Endothelial cell of umbilical vein (primary cell): ENCODE measurements at regions not wholly inside any gene's neighbourhood (a gene's known extent, or its start where the extent isn't known, plus 50 kb on each side); places are given as distances from the start of the nearest gene placed in this dataset.

ENCODE experiments used
- BruUV-seq: library from RNA; stranded (reverse); fragments of 400-500 nt; replicated peaks from 2 replicates; lab custom pipeline; 2021; lab: Mats Ljungman, UMichigan
- CTCF ChIA-PET: fragments of 300-600, 350-600 bp; sonication (Branson Sonifier 250); formaldehyde crosslinking; loops from one replicate; lab custom pipeline; 2021; ENCODE audit warnings: antibody characterized with exemption, inconsistent platforms; lab: Charles Lee
- POLR2A ChIA-PET: fragments of 300-600, 350-600 bp; sonication (Branson Sonifier 250); formaldehyde crosslinking; loops from one replicate; lab custom pipeline; 2021; ENCODE audit warnings: antibody characterized with exemption, inconsistent platforms; lab: Charles Lee
- DNase-seq: peaks from one replicate; pipeline ENCODE4 v3.0.0-alpha.2; 2011; ENCODE audit warnings: low read depth, low spot score
- FAIRE-seq: peaks from 2 replicates; lab custom pipeline; 2011; peaks lifted over from hg19 to GRCh38; lab: Jason Lieb, UNC
- H2AFZ ChIP-seq: 2 replicates; pipeline ENCODE4 v1.6.0; 2012; ENCODE audit warnings: low read depth, low read length, control low read depth, inconsistent platforms
- H3K27ac ChIP-seq: 2 replicates; pipeline ENCODE4 v1.5.1; 2011; ENCODE audit warnings: low read depth, mild to moderate bottlenecking, control low read depth, low read length, moderate library complexity; ENCODE audit not compliant: insufficient read depth
- H3K27me3 ChIP-seq, 2 experiments: 2 replicates each; pipeline versions ENCODE4 v1.6.0 to v1.6.1; 2011; ENCODE audit warnings: low read length in 2 of 2, mixed read lengths in 1 of 2; ENCODE audit not compliant: control insufficient read depth in 2 of 2, insufficient read depth in 2 of 2
- H3K36me3 ChIP-seq, 2 experiments: 2 replicates in 1 of 2; 3 replicates in 1 of 2; pipeline ENCODE4 v1.5.1; 2011; ENCODE audit warnings: low read length in 2 of 2, mild to moderate bottlenecking in 1 of 2, moderate library complexity in 1 of 2; ENCODE audit not compliant: control insufficient read depth in 2 of 2, insufficient read depth in 2 of 2; ENCODE audit errors: extremely low read depth in 1 of 2
- H3K4me1 ChIP-seq: 3 replicates; pipeline ENCODE4 v1.5.1; 2011; ENCODE audit warnings: mild to moderate bottlenecking, low read length; ENCODE audit not compliant: control insufficient read depth, insufficient read depth; ENCODE audit errors: extremely low read depth
- H3K4me2 ChIP-seq: 2 replicates; pipeline ENCODE4 v1.6.1; 2011; ENCODE audit warnings: low read length, control low read depth, mixed read lengths; ENCODE audit not compliant: insufficient read depth
- H3K4me3 ChIP-seq, 3 experiments: fragments of 200-600 bp in 1 of 3; sonication (generic), shearing (Covaris generic) in 1 of 3; replicated peaks in 1 of 3; 2 replicates each; pipeline ENCODE4 v1.5.1; 2011 to 2016; ENCODE audit warnings: control low read depth in 3 of 3, low read length in 3 of 3, mild to moderate bottlenecking in 2 of 3, inconsistent platforms in 1 of 3, low read depth in 1 of 3, moderate library complexity in 1 of 3; ENCODE audit not compliant: insufficient read depth in 1 of 3
- H3K79me2 ChIP-seq: 2 replicates; pipeline ENCODE4 v1.6.0; 2012; ENCODE audit warnings: low read length, inconsistent platforms; ENCODE audit not compliant: control insufficient read depth, insufficient read depth
- H3K9ac ChIP-seq: replicated peaks from 2 replicates; pipeline ENCODE3; 2011; ENCODE audit warnings: low read length, control low read depth; ENCODE audit not compliant: insufficient read depth; ENCODE audit errors: extremely low read depth
- H3K9me1 ChIP-seq: replicated peaks from 3 replicates; pipeline ENCODE4 v1.6.0; 2011; ENCODE audit warnings: mild to moderate bottlenecking, low read length; ENCODE audit not compliant: control insufficient read depth, insufficient read depth; ENCODE audit errors: extremely low read depth
- H3K9me3 ChIP-seq: replicated peaks from 2 replicates; pipeline ENCODE4 v1.5.1; 2012; ENCODE audit warnings: low read length, inconsistent platforms; ENCODE audit not compliant: control insufficient read depth, insufficient read depth
- H4K20me1 ChIP-seq: replicated peaks from 2 replicates; pipeline ENCODE3; 2011; ENCODE audit warnings: mild to moderate bottlenecking, low read length; ENCODE audit not compliant: control insufficient read depth, insufficient read depth; ENCODE audit errors: extremely low read depth
- EZH2 ChIP-seq: IDR thresholded peaks from 2 replicates; pipeline ENCODE4 v1.6.1; 2012; ENCODE audit warnings: borderline replicate concordance, low read depth, mild to moderate bottlenecking, moderate library complexity, low read length, inconsistent platforms; ENCODE audit not compliant: severe bottlenecking
- FOS ChIP-seq: IDR thresholded peaks from 2 replicates; pipeline ENCODE4 v1.6.1; 2011; ENCODE audit warnings: mild to moderate bottlenecking, low read length, moderate library complexity, borderline replicate concordance; ENCODE audit not compliant: insufficient read depth
- GATA2 ChIP-seq: IDR thresholded peaks from 2 replicates; pipeline ENCODE4 v1.7.0; 2011; ENCODE audit warnings: low read depth, mild to moderate bottlenecking, moderate library complexity, mixed read lengths, low read length; ENCODE audit not compliant: insufficient read length, insufficient read depth
- JUN ChIP-seq: IDR thresholded peaks from 2 replicates; pipeline ENCODE4 v1.6.1; 2011; ENCODE audit warnings: borderline replicate concordance, low read depth; ENCODE audit not compliant: insufficient read length, insufficient read depth
- MYC ChIP-seq: IDR thresholded peaks from one replicate; pipeline ENCODE4 v1.6.1; 2011; ENCODE audit warnings: mild to moderate bottlenecking, low read depth, low read length
- POLR2A ChIP-seq: IDR thresholded peaks from 2 replicates; pipeline ENCODE4 v1.6.1; 2012; ENCODE audit warnings: low read depth, mild to moderate bottlenecking, control low read depth, low read length
- POLR2AphosphoS5 ChIP-seq: IDR thresholded peaks from 2 replicates; pipeline ENCODE4 v1.6.1; 2012; ENCODE audit warnings: low read depth, mild to moderate bottlenecking, control low read depth, low read length, moderate library complexity; ENCODE audit not compliant: insufficient read depth
- dilution Hi-C: fragments of 300-500 bp; cut with MboI; formaldehyde crosslinking; loops from one replicate; pipeline ENCODE4 v1.15.0; 2019; ENCODE audit warnings: low sequenced_read_pairs; ENCODE audit not compliant: extremely low pct_ligation_motif_present
- intact Hi-C: fragments of 100-400 bp; cut with micrococcal nuclease; formaldehyde crosslinking; loops from one replicate; pipeline ENCODE4 v1.10.0; 2022
- TF ChIP-seq, protein P1 (sequence below), 2 donors: IDR thresholded peaks; 1 replicate in 1 of 2; 2 replicates in 1 of 2; pipeline ENCODE4 v1.5.1; 2011; ENCODE audit warnings: low read length in 2 of 2, mild to moderate bottlenecking in 2 of 2, moderate library complexity in 2 of 2, control low read depth in 1 of 2, inconsistent platforms in 1 of 2, low read depth in 1 of 2; ENCODE audit not compliant: insufficient read depth in 1 of 2; ENCODE audit errors: extremely low read depth in 1 of 2
- TF ChIP-seq, protein P2 (sequence below): IDR thresholded peaks from 2 replicates; pipeline ENCODE4 v1.6.1; 2011; ENCODE audit not compliant: insufficient read depth, insufficient read length

GRCh38 chr3:21059404-21059803 is 691.6 kb downstream of the ZNF385D start:
- no peak overlapping the region for H3K4me3 ChIP-seq
- FAIRE-seq (no peak), DNase-seq (no peak)
- intact Hi-C loops, result no loop called here
- H3K9me1 ChIP-seq, result no peaks in the 10 kb centered on the region
- no peak for TF ChIP-seq JUN
- TF ChIP-seq, protein P1, sequence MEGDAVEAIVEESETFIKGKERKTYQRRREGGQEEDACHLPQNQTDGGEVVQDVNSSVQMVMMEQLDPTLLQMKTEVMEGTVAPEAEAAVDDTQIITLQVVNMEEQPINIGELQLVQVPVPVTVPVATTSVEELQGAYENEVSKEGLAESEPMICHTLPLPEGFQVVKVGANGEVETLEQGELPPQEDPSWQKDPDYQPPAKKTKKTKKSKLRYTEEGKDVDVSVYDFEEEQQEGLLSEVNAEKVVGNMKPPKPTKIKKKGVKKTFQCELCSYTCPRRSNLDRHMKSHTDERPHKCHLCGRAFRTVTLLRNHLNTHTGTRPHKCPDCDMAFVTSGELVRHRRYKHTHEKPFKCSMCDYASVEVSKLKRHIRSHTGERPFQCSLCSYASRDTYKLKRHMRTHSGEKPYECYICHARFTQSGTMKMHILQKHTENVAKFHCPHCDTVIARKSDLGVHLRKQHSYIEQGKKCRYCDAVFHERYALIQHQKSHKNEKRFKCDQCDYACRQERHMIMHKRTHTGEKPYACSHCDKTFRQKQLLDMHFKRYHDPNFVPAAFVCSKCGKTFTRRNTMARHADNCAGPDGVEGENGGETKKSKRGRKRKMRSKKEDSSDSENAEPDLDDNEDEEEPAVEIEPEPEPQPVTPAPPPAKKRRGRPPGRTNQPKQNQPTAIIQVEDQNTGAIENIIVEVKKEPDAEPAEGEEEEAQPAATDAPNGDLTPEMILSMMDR (IDR thresholded peaks at IDR 0.05; ENCODE audit: extremely low read depth in 1 of 2, insufficient read depth in 1 of 2, low read depth in 1 of 2, low read length in 2 of 2), result no peak
- no peak for TF ChIP-seq MYC
- TF ChIP-seq POLR2AphosphoS5, result no peak
- TF ChIP-seq POLR2A, result no peak
- no peak for TF ChIP-seq EZH2
- TF ChIP-seq, protein P2, sequence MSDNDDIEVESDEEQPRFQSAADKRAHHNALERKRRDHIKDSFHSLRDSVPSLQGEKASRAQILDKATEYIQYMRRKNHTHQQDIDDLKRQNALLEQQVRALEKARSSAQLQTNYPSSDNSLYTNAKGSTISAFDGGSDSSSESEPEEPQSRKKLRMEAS, result no peak
- TF ChIP-seq FOS, result no peak
- TF ChIP-seq GATA2, result no peak
- no peaks in the 10 kb centered on the region for H3K4me1 ChIP-seq
- dilution Hi-C loops, result no loop called here
- no peak overlapping the region for H3K27ac ChIP-seq
- H3K27me3 ChIP-seq, result no peaks in the 10 kb centered on the region
- no peaks in the 10 kb centered on the region for H4K20me1 ChIP-seq
- H3K36me3 ChIP-seq, result no peaks in the 10 kb centered on the region
- CTCF ChIA-PET, result no interaction called here
- H3K4me2 ChIP-seq, result no peak overlapping the region
- no peak overlapping the region for H3K9ac ChIP-seq
- no peaks in the 10 kb centered on the region for H3K79me2 ChIP-seq
- POLR2A ChIA-PET, result no interaction called here
- no peak overlapping the region for H2AFZ ChIP-seq
- BruUV-seq, result no TSS peak
- H3K9me3 ChIP-seq, result no peaks in the 10 kb centered on the region
